GM10266 (cell line): ENCODE measurements at regions not wholly inside any gene's neighbourhood (a gene's known extent, or its start where the extent isn't known, plus 50 kb on each side); places are given as distances from the start of the nearest gene placed in this dataset.

ENCODE experiments used
- DNase-seq: peaks from one replicate; pipeline ENCODE4 v3.0.0; 2012; ENCODE audit errors: extremely low spot score
- CTCF ChIP-seq: IDR thresholded peaks from 2 replicates; pipeline ENCODE4 v1.5.1; 2012; ENCODE audit warnings: mild to moderate bottlenecking, low read depth; ENCODE audit not compliant: control insufficient read depth, insufficient read depth; ENCODE audit errors: missing control alignments

- no peak for DNase-seq
- no peak for TF ChIP-seq CTCF
Observed at GRCh38 chr2:187105218-187105617, 256.2 kb upstream of the ZSWIM2 start.

- TF ChIP-seq CTCF, result no peak
- DNase-seq, result no peak
Observed at GRCh38 chr2:187102381-187102780, 253.4 kb upstream of the ZSWIM2 start.

- TF ChIP-seq CTCF, result no peak
- no peak for DNase-seq
Observed at GRCh38 chr2:187098154-187098553, 249.2 kb upstream of the ZSWIM2 start.

- DNase-seq, result no peak
- no peak for TF ChIP-seq CTCF
Observed at GRCh38 chr2:187093771-187094412, 244.9 kb upstream of the ZSWIM2 start.

- TF ChIP-seq CTCF, result no peak
- DNase-seq, result no peak
Observed at GRCh38 chr2:187091664-187092063, 242.7 kb upstream of the ZSWIM2 start.

GRCh38 chr2:187084524-187084923 is 235.6 kb upstream of the ZSWIM2 start:
- no peak for DNase-seq
- TF ChIP-seq CTCF, result no peak

- no peak for TF ChIP-seq CTCF
- DNase-seq, result no peak
Observed at GRCh38 chr2:187081461-187081860, 232.5 kb upstream of the ZSWIM2 start.
